ENCODE measurements at regions not wholly inside any gene's neighbourhood (a gene's known extent, or its start where the extent isn't known, plus 50 kb on each side); places are given as distances from the start of the nearest gene placed in this dataset.
"Not testable (repeated sequence)": the region's sequence is repeated elsewhere in the genome, so short reads cannot be mapped to it uniquely, and the experiment has no call there.

- H3K9ac ChIP-seq (ENCODE audit: low read length in 3 of 3); H3K27ac ChIP-seq (ENCODE audit: low read depth in 2 of 2, low read length in 2 of 2); FAIRE-seq; H3K36me3 ChIP-seq (ENCODE audit: control insufficient read depth in 2 of 3, insufficient read depth in 3 of 3, low read length in 3 of 3); H3K9me3 ChIP-seq (ENCODE audit: control insufficient read depth in 2 of 3, insufficient read depth in 1 of 3, low read length in 3 of 3); H3K4me3 ChIP-seq (ENCODE audit: low read length in 3 of 3); H3K27me3 ChIP-seq (ENCODE audit: control insufficient read depth, insufficient read depth, low read length); H3K4me1 ChIP-seq (ENCODE audit: control insufficient read depth in 2 of 3, insufficient read depth in 2 of 3, low read depth in 1 of 3, low read length in 3 of 3); intact Hi-C loops (cut with DNase I); DNase-seq: not testable (repeated sequence)
Measured at GRCh38 chr15:20629526-20629925, 87.9 kb upstream of the GOLGA6L6 start.

GRCh38 chr15:20628538-20628937, 86.9 kb upstream of the GOLGA6L6 start:
- H3K9ac ChIP-seq (ENCODE audit: low read length in 3 of 3); H3K9me3 ChIP-seq (ENCODE audit: control insufficient read depth in 2 of 3, insufficient read depth in 1 of 3, low read length in 3 of 3); H3K27ac ChIP-seq (ENCODE audit: low read depth in 2 of 2, low read length in 2 of 2); FAIRE-seq; H3K36me3 ChIP-seq (ENCODE audit: control insufficient read depth in 2 of 3, insufficient read depth in 3 of 3, low read length in 3 of 3); intact Hi-C loops (cut with DNase I); DNase-seq; H3K4me3 ChIP-seq (ENCODE audit: low read length in 3 of 3); H3K27me3 ChIP-seq (ENCODE audit: control insufficient read depth, insufficient read depth, low read length); H3K4me1 ChIP-seq (ENCODE audit: control insufficient read depth in 2 of 3, insufficient read depth in 2 of 3, low read depth in 1 of 3, low read length in 3 of 3): not testable (repeated sequence)

- H3K4me1 ChIP-seq (ENCODE audit: control insufficient read depth in 2 of 3, insufficient read depth in 2 of 3, low read depth in 1 of 3, low read length in 3 of 3); H3K9me3 ChIP-seq (ENCODE audit: control insufficient read depth in 2 of 3, insufficient read depth in 1 of 3, low read length in 3 of 3); H3K4me3 ChIP-seq (ENCODE audit: low read length in 3 of 3); FAIRE-seq; H3K36me3 ChIP-seq (ENCODE audit: control insufficient read depth in 2 of 3, insufficient read depth in 3 of 3, low read length in 3 of 3); H3K27ac ChIP-seq (ENCODE audit: low read depth in 2 of 2, low read length in 2 of 2); H3K9ac ChIP-seq (ENCODE audit: low read length in 3 of 3); H3K27me3 ChIP-seq (ENCODE audit: control insufficient read depth, insufficient read depth, low read length); DNase-seq; intact Hi-C loops (cut with DNase I): not testable (repeated sequence)
Measured at GRCh38 chr15:20625469-20625868, 83.9 kb upstream of the GOLGA6L6 start.

DNA sequence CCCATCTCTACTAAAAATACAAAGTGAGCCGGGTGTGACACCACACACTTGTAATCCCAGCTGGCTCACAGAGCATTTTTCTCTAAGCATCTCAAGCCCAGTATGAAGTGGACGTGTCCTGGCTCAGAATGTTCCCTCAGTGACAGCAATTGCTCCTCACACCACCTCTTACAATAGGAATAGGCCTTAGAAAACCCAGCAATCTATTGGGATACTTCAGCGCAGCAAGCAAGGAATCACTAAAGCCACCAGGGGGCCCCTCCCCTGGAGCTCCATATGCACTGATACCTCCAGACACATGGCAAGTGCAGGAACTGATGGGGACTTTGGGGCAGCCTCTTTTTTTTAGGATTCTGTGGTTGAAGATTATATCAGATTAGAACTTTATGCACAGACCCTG, 82.5 kb upstream of the GOLGA6L6 start:
- H3K27ac ChIP-seq (ENCODE audit: low read depth in 2 of 2, low read length in 2 of 2); H3K36me3 ChIP-seq (ENCODE audit: control insufficient read depth in 2 of 3, insufficient read depth in 3 of 3, low read length in 3 of 3); H3K27me3 ChIP-seq (ENCODE audit: control insufficient read depth, insufficient read depth, low read length); H3K4me1 ChIP-seq (ENCODE audit: control insufficient read depth in 2 of 3, insufficient read depth in 2 of 3, low read depth in 1 of 3, low read length in 3 of 3); DNase-seq; H3K4me3 ChIP-seq (ENCODE audit: low read length in 3 of 3); H3K9ac ChIP-seq (ENCODE audit: low read length in 3 of 3); H3K9me3 ChIP-seq (ENCODE audit: control insufficient read depth in 2 of 3, insufficient read depth in 1 of 3, low read length in 3 of 3); intact Hi-C loops (cut with DNase I); FAIRE-seq: not testable (repeated sequence)

- intact Hi-C loops (cut with DNase I); FAIRE-seq; H3K4me1 ChIP-seq (ENCODE audit: control insufficient read depth in 2 of 3, insufficient read depth in 2 of 3, low read depth in 1 of 3, low read length in 3 of 3); H3K9ac ChIP-seq (ENCODE audit: low read length in 3 of 3); H3K27ac ChIP-seq (ENCODE audit: low read depth in 2 of 2, low read length in 2 of 2); H3K4me3 ChIP-seq (ENCODE audit: low read length in 3 of 3); DNase-seq; H3K9me3 ChIP-seq (ENCODE audit: control insufficient read depth in 2 of 3, insufficient read depth in 1 of 3, low read length in 3 of 3); H3K36me3 ChIP-seq (ENCODE audit: control insufficient read depth in 2 of 3, insufficient read depth in 3 of 3, low read length in 3 of 3); H3K27me3 ChIP-seq (ENCODE audit: control insufficient read depth, insufficient read depth, low read length): not testable (repeated sequence)
Measured at GRCh38 chr15:20622117-20622516, 80.5 kb upstream of the GOLGA6L6 start.

DNA sequence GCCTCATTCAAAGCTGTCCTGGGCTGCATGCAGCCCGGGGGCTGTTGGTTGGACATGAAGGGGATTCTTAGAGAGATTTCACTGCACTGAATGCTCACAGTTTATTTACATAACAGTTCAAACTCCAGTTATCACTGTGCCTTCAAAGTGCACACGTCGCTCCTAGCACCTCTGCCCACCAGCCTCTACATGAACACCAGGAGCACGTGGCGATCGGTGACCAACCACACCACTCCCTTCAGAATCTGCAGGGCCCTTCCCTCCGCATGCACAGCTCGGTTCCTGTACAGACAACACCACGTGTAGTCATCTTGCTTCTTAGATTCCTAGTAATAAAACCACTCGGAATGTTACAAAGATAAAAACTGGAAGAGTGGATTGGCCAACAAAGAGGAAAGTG, 72.9 kb upstream of the GOLGA6L6 start:
- H3K27ac ChIP-seq (ENCODE audit: low read depth in 2 of 2, low read length in 2 of 2); intact Hi-C loops (cut with DNase I); H3K9ac ChIP-seq (ENCODE audit: low read length in 3 of 3); H3K27me3 ChIP-seq (ENCODE audit: control insufficient read depth, insufficient read depth, low read length); H3K4me1 ChIP-seq (ENCODE audit: control insufficient read depth in 2 of 3, insufficient read depth in 2 of 3, low read depth in 1 of 3, low read length in 3 of 3); DNase-seq; H3K36me3 ChIP-seq (ENCODE audit: control insufficient read depth in 2 of 3, insufficient read depth in 3 of 3, low read length in 3 of 3); FAIRE-seq; H3K9me3 ChIP-seq (ENCODE audit: control insufficient read depth in 2 of 3, insufficient read depth in 1 of 3, low read length in 3 of 3); H3K4me3 ChIP-seq (ENCODE audit: low read length in 3 of 3): not testable (repeated sequence)

DNA sequence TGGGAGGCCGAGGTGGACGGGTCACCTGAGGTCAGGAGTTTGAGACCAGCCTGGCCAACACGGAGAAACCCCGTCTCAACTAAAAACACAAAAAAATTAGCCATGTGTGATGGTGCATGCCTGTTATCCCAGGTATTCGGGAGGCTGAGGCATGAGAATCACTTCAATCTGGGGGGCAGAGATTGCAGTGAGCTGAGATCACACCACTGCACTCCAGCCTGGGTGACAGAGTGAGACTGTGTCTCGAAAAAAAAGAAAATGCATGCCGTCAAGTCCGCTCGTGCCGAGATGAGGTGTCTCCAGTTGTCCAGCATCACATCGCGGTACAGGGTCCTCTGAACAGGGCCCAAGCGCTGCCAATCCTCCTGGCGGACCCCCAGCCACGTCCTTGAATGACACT, 71.2 kb upstream of the GOLGA6L6 start:
- H3K27me3 ChIP-seq (ENCODE audit: control insufficient read depth, insufficient read depth, low read length); H3K9me3 ChIP-seq (ENCODE audit: control insufficient read depth in 2 of 3, insufficient read depth in 1 of 3, low read length in 3 of 3); FAIRE-seq; H3K9ac ChIP-seq (ENCODE audit: low read length in 3 of 3); DNase-seq; H3K4me1 ChIP-seq (ENCODE audit: control insufficient read depth in 2 of 3, insufficient read depth in 2 of 3, low read depth in 1 of 3, low read length in 3 of 3); H3K36me3 ChIP-seq (ENCODE audit: control insufficient read depth in 2 of 3, insufficient read depth in 3 of 3, low read length in 3 of 3); H3K27ac ChIP-seq (ENCODE audit: low read depth in 2 of 2, low read length in 2 of 2); intact Hi-C loops (cut with DNase I); H3K4me3 ChIP-seq (ENCODE audit: low read length in 3 of 3): not testable (repeated sequence)

DNA sequence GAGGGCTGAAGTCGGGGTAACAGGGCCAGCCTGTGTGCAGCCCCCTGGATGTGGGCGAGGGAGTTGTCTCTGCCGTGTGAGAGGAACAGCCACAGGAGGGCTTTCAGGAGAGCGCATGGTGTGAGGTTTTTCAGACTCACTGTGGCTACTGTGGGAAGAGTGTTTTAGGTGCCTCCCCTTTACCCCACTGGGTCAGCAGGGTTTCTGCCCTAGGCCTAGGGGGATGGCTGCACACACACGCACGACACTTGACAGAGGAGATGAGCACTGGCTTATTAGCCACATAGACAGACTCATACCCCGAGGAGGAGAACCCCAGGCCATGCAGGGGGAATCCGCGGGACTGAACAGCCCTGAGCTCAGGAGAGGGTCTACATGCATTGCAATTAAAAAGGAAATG, 70.8 kb upstream of the GOLGA6L6 start:
- H3K9ac ChIP-seq (ENCODE audit: low read length in 3 of 3); FAIRE-seq; H3K36me3 ChIP-seq (ENCODE audit: control insufficient read depth in 2 of 3, insufficient read depth in 3 of 3, low read length in 3 of 3); intact Hi-C loops (cut with DNase I); H3K27ac ChIP-seq (ENCODE audit: low read depth in 2 of 2, low read length in 2 of 2); H3K4me3 ChIP-seq (ENCODE audit: low read length in 3 of 3); H3K27me3 ChIP-seq (ENCODE audit: control insufficient read depth, insufficient read depth, low read length); H3K9me3 ChIP-seq (ENCODE audit: control insufficient read depth in 2 of 3, insufficient read depth in 1 of 3, low read length in 3 of 3); H3K4me1 ChIP-seq (ENCODE audit: control insufficient read depth in 2 of 3, insufficient read depth in 2 of 3, low read depth in 1 of 3, low read length in 3 of 3): not testable (repeated sequence)
- DNase-seq, result peak in 1 of 5 donors; percentile 16

- H3K9me3 ChIP-seq (ENCODE audit: control insufficient read depth in 2 of 3, insufficient read depth in 1 of 3, low read length in 3 of 3); H3K27me3 ChIP-seq (ENCODE audit: control insufficient read depth, insufficient read depth, low read length); H3K27ac ChIP-seq (ENCODE audit: low read depth in 2 of 2, low read length in 2 of 2); H3K4me1 ChIP-seq (ENCODE audit: control insufficient read depth in 2 of 3, insufficient read depth in 2 of 3, low read depth in 1 of 3, low read length in 3 of 3); FAIRE-seq; intact Hi-C loops (cut with DNase I); H3K9ac ChIP-seq (ENCODE audit: low read length in 3 of 3); H3K36me3 ChIP-seq (ENCODE audit: control insufficient read depth in 2 of 3, insufficient read depth in 3 of 3, low read length in 3 of 3); DNase-seq; H3K4me3 ChIP-seq (ENCODE audit: low read length in 3 of 3): not testable (repeated sequence)
Measured at GRCh38 chr15:20611667-20612290, 70.2 kb upstream of the GOLGA6L6 start.

Data from kidney (tissue), 10 donors.